Loucy (cell line): ENCODE measurements at regions not wholly inside any gene's neighbourhood (a gene's known extent, or its start where the extent isn't known, plus 50 kb on each side); places are given as distances from the start of the nearest gene placed in this dataset.
"Not testable (repeated sequence)": the region's sequence is repeated elsewhere in the genome, so short reads cannot be mapped to it uniquely, and the experiment has no call there.

Source experiments
- H2AFZ ChIP-seq: fragments of 200-600 bp; sonication (generic); 2 replicates; pipeline ENCODE4 v1.6.0; 2016; ENCODE audit warnings: antibody characterized with exemption, mild to moderate bottlenecking, low read length, moderate library complexity
- H3F3A ChIP-seq: fragments of 200-600 bp; 2 replicates; pipeline ENCODE4 v1.6.0; 2016; ENCODE audit warnings: antibody characterized with exemption, low read depth, mild to moderate bottlenecking
- H3K27me3 ChIP-seq: fragments of 200-600 bp; sonication (generic); 2 replicates; pipeline ENCODE4 v1.6.1; 2014; ENCODE audit warnings: low read length, mild to moderate bottlenecking; ENCODE audit not compliant: insufficient read depth, poor library complexity, severe bottlenecking
- H3K36me3 ChIP-seq: fragments of 200-600 bp; sonication (generic); 2 replicates; pipeline ENCODE4 v1.6.1; 2016; ENCODE audit warnings: low read length; ENCODE audit not compliant: insufficient read depth
- H3K4me1 ChIP-seq: fragments of 200-600 bp; sonication (generic); 2 replicates; pipeline ENCODE4 v1.5.1; 2014; ENCODE audit warnings: low read length, mild to moderate bottlenecking; ENCODE audit not compliant: insufficient read depth, poor library complexity, severe bottlenecking
- H3K4me2 ChIP-seq: fragments of 200-600 bp; sonication (generic); 2 replicates; pipeline ENCODE4 v1.6.0; 2014; ENCODE audit warnings: antibody characterized with exemption, low read length, low read depth, mild to moderate bottlenecking; ENCODE audit not compliant: poor library complexity, severe bottlenecking
- H3K4me3 ChIP-seq: fragments of 200-600 bp; sonication (generic); 2 replicates; pipeline ENCODE4 v1.5.1; 2014; ENCODE audit warnings: low read length, mild to moderate bottlenecking, mixed read lengths; ENCODE audit not compliant: poor library complexity, severe bottlenecking
- H3K79me2 ChIP-seq: fragments of 200-600 bp; sonication (generic); 2 replicates; pipeline ENCODE4 v1.6.1; 2014; ENCODE audit warnings: low read length; ENCODE audit not compliant: insufficient read depth
- H3K9ac ChIP-seq: fragments of 200-600 bp; sonication (generic); 2 replicates; pipeline ENCODE4 v1.6.0; 2014; ENCODE audit warnings: mild to moderate bottlenecking, low read depth, low read length, moderate library complexity; ENCODE audit not compliant: poor library complexity, severe bottlenecking
- H3K9me2 ChIP-seq: fragments of 200-600 bp; sonication (generic); replicated peaks from 2 replicates; pipeline ENCODE4 v1.6.1; 2016; ENCODE audit warnings: low read depth, low read length, mixed read lengths
- H3K9me3 ChIP-seq: fragments of 200-600 bp; sonication (generic); 2 replicates; pipeline ENCODE4 v1.6.1; 2014; ENCODE audit warnings: mild to moderate bottlenecking, antibody characterized with exemption, low read length, low read depth; ENCODE audit not compliant: insufficient read depth
- H4K20me1 ChIP-seq: fragments of 200-600 bp; sonication (generic); 2 replicates; pipeline ENCODE4 v1.6.0; 2014; ENCODE audit warnings: antibody characterized with exemption, low read length, mild to moderate bottlenecking; ENCODE audit not compliant: insufficient read depth, poor library complexity, severe bottlenecking
- EZH2phosphoT487 ChIP-seq: fragments of 200-600 bp; IDR thresholded peaks from 2 replicates; pipeline ENCODE4 v1.6.1; 2018; ENCODE audit warnings: antibody characterized with exemption, mild to moderate bottlenecking, moderate library complexity, borderline replicate concordance
- TF ChIP-seq, protein P1 (sequence below): fragments of 200-600 bp; sonication (generic); conservative IDR thresholded peaks from 2 replicates; pipeline ENCODE4 v1.5.1; 2014; ENCODE audit warnings: mild to moderate bottlenecking, antibody characterized with exemption, low read length

DNA sequence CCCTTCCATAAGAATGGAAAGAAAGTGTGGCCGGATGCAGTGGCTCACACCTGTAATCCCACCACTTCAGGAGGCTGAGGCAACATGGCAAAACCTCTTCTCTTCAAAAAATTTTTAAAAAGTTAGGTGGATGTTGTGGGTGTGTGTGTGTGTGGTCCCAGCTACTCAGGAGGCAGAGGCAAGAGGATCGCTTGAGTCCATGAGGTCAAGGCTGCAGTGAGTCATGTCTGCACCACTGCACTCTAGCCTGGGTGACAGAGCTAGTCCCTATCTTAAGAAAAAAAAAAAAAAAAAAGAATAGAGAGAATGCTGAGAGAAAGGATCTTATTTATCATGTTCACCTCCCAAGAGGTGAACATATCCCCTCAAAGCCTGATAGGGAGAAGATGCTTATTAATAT is 492.1 kb upstream of the SMIM31 start:
- no peaks in the 10 kb centered on the region for H4K20me1 ChIP-seq
- TF ChIP-seq, protein P1, sequence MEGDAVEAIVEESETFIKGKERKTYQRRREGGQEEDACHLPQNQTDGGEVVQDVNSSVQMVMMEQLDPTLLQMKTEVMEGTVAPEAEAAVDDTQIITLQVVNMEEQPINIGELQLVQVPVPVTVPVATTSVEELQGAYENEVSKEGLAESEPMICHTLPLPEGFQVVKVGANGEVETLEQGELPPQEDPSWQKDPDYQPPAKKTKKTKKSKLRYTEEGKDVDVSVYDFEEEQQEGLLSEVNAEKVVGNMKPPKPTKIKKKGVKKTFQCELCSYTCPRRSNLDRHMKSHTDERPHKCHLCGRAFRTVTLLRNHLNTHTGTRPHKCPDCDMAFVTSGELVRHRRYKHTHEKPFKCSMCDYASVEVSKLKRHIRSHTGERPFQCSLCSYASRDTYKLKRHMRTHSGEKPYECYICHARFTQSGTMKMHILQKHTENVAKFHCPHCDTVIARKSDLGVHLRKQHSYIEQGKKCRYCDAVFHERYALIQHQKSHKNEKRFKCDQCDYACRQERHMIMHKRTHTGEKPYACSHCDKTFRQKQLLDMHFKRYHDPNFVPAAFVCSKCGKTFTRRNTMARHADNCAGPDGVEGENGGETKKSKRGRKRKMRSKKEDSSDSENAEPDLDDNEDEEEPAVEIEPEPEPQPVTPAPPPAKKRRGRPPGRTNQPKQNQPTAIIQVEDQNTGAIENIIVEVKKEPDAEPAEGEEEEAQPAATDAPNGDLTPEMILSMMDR: no peak
- TF ChIP-seq EZH2phosphoT487: no peak
- no peak overlapping the region for H2AFZ ChIP-seq
- H3K9me3 ChIP-seq: no peaks in the 10 kb centered on the region
- no peaks in the 10 kb centered on the region for H3K9me2 ChIP-seq
- H3K4me1 ChIP-seq: no peaks in the 10 kb centered on the region
- no peak overlapping the region for H3K4me3 ChIP-seq
- no peaks in the 10 kb centered on the region for H3K27me3 ChIP-seq
- H3K4me2 ChIP-seq: no peak overlapping the region
- H3K9ac ChIP-seq: no peak overlapping the region
- H3F3A ChIP-seq: no peaks in the 10 kb centered on the region
- no peaks in the 10 kb centered on the region for H3K36me3 ChIP-seq
- no peaks in the 10 kb centered on the region for H3K79me2 ChIP-seq

GRCh38 chr4:164262508-164262907 is 491.4 kb upstream of the SMIM31 start:
- not testable (repeated sequence) for H3K79me2 ChIP-seq, H3K4me1 ChIP-seq, H3K4me3 ChIP-seq, H3K9me3 ChIP-seq, H3F3A ChIP-seq, H3K27me3 ChIP-seq, H3K4me2 ChIP-seq, H3K9me2 ChIP-seq, H3K36me3 ChIP-seq, H2AFZ ChIP-seq, H3K9ac ChIP-seq, H4K20me1 ChIP-seq

GRCh38 chr4:164277414-164277813 is 476.5 kb upstream of the SMIM31 start:
- H3F3A ChIP-seq, H3K4me1 ChIP-seq, H4K20me1 ChIP-seq, H3K27me3 ChIP-seq, H3K4me2 ChIP-seq, H3K9me2 ChIP-seq, H3K36me3 ChIP-seq, H3K9me3 ChIP-seq, H3K79me2 ChIP-seq, H2AFZ ChIP-seq, H3K4me3 ChIP-seq, H3K9ac ChIP-seq: not testable (repeated sequence)

DNA sequence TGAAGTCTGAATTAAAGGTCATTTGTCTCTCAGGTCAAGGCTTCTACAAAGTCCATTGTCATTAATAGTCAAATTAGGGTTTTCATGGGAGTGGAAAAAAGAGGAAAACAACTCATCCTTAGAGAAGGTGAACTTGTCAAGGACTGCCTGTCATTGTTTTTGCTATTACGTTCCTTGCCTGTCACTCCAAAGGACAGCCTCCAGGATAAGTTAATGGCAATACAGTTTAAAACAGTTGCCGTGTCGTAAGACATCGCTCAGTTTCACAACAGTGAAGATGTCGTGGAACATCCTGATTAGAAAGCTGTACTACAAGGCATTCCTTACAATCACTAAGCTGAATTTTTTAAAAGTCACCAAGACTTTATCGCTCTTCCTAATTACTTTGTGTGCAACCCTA is 466.8 kb upstream of the SMIM31 start:
- Histone ChIP-seq H3K9me3 (no peaks in the 10 kb centered on the region), H3K36me3 (no peaks in the 10 kb centered on the region), H3K9me2 (no peaks in the 10 kb centered on the region), H3K4me3 (no peak overlapping the region), H3K4me2 (no peak overlapping the region), H3F3A (no peaks in the 10 kb centered on the region), H4K20me1 (no peaks in the 10 kb centered on the region), H2AFZ (no peak overlapping the region), H3K4me1 (no peaks in the 10 kb centered on the region), H3K27me3 (no peaks in the 10 kb centered on the region), H3K9ac (no peak overlapping the region), H3K79me2 (no peaks in the 10 kb centered on the region)
- no peak for TF ChIP-seq EZH2phosphoT487
- TF ChIP-seq, protein P1: no peak
